Activated naive CD4-positive, alpha-beta T cell treated with anti-CD3 and anti-CD28 coated beads, Interleukin-2, amount 50 U/mL, for 16 hours (primary cell): ENCODE measurements at regions not wholly inside any gene's neighbourhood (a gene's known extent, or its start where the extent isn't known, plus 50 kb on each side); places are given as distances from the start of the nearest gene placed in this dataset.
"Not testable (repeated sequence)": the region's sequence is repeated elsewhere in the genome, so short reads cannot be mapped to it uniquely, and the experiment has no call there.

Experiments used
- DNase-seq: peaks from one replicate; pipeline ENCODE4 v3.0.0-alpha.2; 2020

GRCh38 chr2:128641421-128642080, 322.9 kb upstream of the HS6ST1 start:
- DNase-seq: no peak

GRCh38 chr2:128642316-128642715, 323.6 kb upstream of the HS6ST1 start:
- no peak for DNase-seq

- DNase-seq: no peak
Observed at GRCh38 chr2:128642821-128643220, 324.2 kb upstream of the HS6ST1 start.

GRCh38 chr2:128643221-128644065, 324.8 kb upstream of the HS6ST1 start:
- DNase-seq: no peak

- no peak for DNase-seq
Observed at GRCh38 chr2:128644156-128644555, 325.5 kb upstream of the HS6ST1 start.

- DNase-seq: no peak
Observed at GRCh38 chr2:128644718-128645256, 326.1 kb upstream of the HS6ST1 start.

GRCh38 chr2:128645631-128646030, 327.0 kb upstream of the HS6ST1 start:
- DNase-seq: no peak

GRCh38 chr2:128646091-128646490, 327.4 kb upstream of the HS6ST1 start:
- DNase-seq: no peak

- no peak for DNase-seq
Observed at GRCh38 chr2:128646691-128647090, 328.0 kb upstream of the HS6ST1 start.

GRCh38 chr2:128651000-128651399, 332.3 kb upstream of the HS6ST1 start:
- no peak for DNase-seq

- no peak for DNase-seq
Observed at GRCh38 chr2:128654408-128654807, 335.7 kb upstream of the HS6ST1 start.

GRCh38 chr2:128660836-128661235, 342.2 kb upstream of the HS6ST1 start:
- DNase-seq: no peak

GRCh38 chr2:128661311-128661710, 342.6 kb upstream of the HS6ST1 start:
- DNase-seq: no peak

- DNase-seq: no peak
Observed at GRCh38 chr2:128662051-128662471, 343.4 kb upstream of the HS6ST1 start.

- no peak for DNase-seq
Observed at GRCh38 chr2:128663371-128664050, 344.8 kb upstream of the HS6ST1 start.

- DNase-seq: no peak
Observed at GRCh38 chr2:128664499-128664971, 345.9 kb upstream of the HS6ST1 start.

GRCh38 chr2:128665113-128665512, 346.4 kb upstream of the HS6ST1 start:
- no peak for DNase-seq

- DNase-seq: no peak
Observed at GRCh38 chr2:128666596-128666995, 347.9 kb upstream of the HS6ST1 start.

- DNase-seq: no peak
Observed at GRCh38 chr2:128667391-128667790, 348.7 kb upstream of the HS6ST1 start.

GRCh38 chr2:128668946-128669345, 350.3 kb upstream of the HS6ST1 start:
- no peak for DNase-seq

- no peak for DNase-seq
Observed at GRCh38 chr2:128670066-128670465, 351.4 kb upstream of the HS6ST1 start.

GRCh38 chr2:128671981-128672757, 353.5 kb upstream of the HS6ST1 start:
- DNase-seq: not testable (repeated sequence)
